GM18505 (cell line): ENCODE measurements at regions not wholly inside any gene's neighbourhood (a gene's known extent, or its start where the extent isn't known, plus 50 kb on each side); places are given as distances from the start of the nearest gene placed in this dataset.

Experiments used
- ATAC-seq: cut with Tn5 transposase; IDR thresholded peaks from one replicate; pipeline ENCODE4 v1.9.1; 2021; ENCODE audit not compliant: unreplicated experiment
- POLR2A ChIP-seq: IDR thresholded peaks from 4 replicates; pipeline ENCODE4 v1.6.1; 2011; ENCODE audit warnings: borderline replicate concordance; ENCODE audit not compliant: insufficient read depth, insufficient read length; ENCODE audit errors: extremely low read depth

- no peak for ATAC-seq
- TF ChIP-seq POLR2A, result no peak
Observed at GRCh38 chr13:73773168-73773549, 361.0 kb downstream of the KLF12 start.

GRCh38 chr13:73772449-73773167, 361.6 kb downstream of the KLF12 start:
- ATAC-seq, result no peak
- TF ChIP-seq POLR2A, result no peak

GRCh38 chr13:73767747-73768315, 366.4 kb downstream of the KLF12 start:
- peak; percentile 35 for ATAC-seq
- no peak for TF ChIP-seq POLR2A

- no peak for TF ChIP-seq POLR2A
- ATAC-seq, result peak; percentile 35
Observed at GRCh38 chr13:73767191-73767741, 366.9 kb downstream of the KLF12 start.

GRCh38 chr13:73765651-73766384, 368.4 kb downstream of the KLF12 start:
- no peak for TF ChIP-seq POLR2A
- ATAC-seq, result peak; percentile 74

- TF ChIP-seq POLR2A, result no peak
- ATAC-seq, result no peak
Observed at GRCh38 chr13:73759434-73759833, 374.8 kb downstream of the KLF12 start.

- no peak for ATAC-seq
- no peak for TF ChIP-seq POLR2A
Observed at GRCh38 chr13:73757481-73758233, 376.5 kb downstream of the KLF12 start.

- no peak for TF ChIP-seq POLR2A
- no peak for ATAC-seq
Observed at GRCh38 chr13:73754727-73755292, 379.4 kb downstream of the KLF12 start.

- no peak for ATAC-seq
- no peak for TF ChIP-seq POLR2A
Observed at GRCh38 chr13:73754241-73754640, 380.0 kb downstream of the KLF12 start.

GRCh38 chr13:73751290-73751689, 382.9 kb downstream of the KLF12 start:
- TF ChIP-seq POLR2A, result no peak
- ATAC-seq, result no peak

GRCh38 chr13:73748404-73748803, 385.8 kb downstream of the KLF12 start:
- no peak for ATAC-seq

GRCh38 chr13:73745190-73745589, 389.0 kb downstream of the KLF12 start:
- no peak for ATAC-seq
- no peak for TF ChIP-seq POLR2A

More at GRCh38 chr13:73748404-73748803, 385.8 kb downstream of the KLF12 start:
- no peak for TF ChIP-seq POLR2A

- no peak for ATAC-seq
- TF ChIP-seq POLR2A, result no peak
Observed at GRCh38 chr13:73742982-73743381, 391.2 kb downstream of the KLF12 start.

- TF ChIP-seq POLR2A, result no peak
- no peak for ATAC-seq
Observed at GRCh38 chr13:73741742-73742141, 392.5 kb downstream of the KLF12 start.

GRCh38 chr13:73741111-73741510, 393.1 kb downstream of the KLF12 start:
- no peak for TF ChIP-seq POLR2A

More at GRCh38 chr13:73741111-73741510, 393.1 kb downstream of the KLF12 start:
- no peak for ATAC-seq
